ENCODE measurements at regions not wholly inside any gene's neighbourhood (a gene's known extent, or its start where the extent isn't known, plus 50 kb on each side); places are given as distances from the start of the nearest gene placed in this dataset.

DNA sequence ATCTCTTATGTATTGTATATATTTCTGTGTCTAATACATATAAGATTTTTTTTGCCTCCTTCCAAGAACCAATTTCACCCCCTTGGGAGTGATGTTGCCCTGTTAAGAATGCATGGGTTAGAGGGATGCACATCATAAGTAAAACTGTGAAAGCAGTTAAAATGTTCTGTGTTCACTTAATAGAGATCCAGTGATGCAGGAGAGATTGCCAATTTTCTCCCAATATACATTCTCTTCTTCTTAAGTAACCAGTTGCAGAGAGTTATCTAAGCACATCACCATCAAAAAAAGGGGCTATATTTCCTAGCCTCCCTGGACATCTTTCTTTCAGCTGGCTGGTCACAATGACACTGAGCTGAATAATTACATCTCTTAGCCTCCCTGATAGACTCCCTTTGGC is 307.0 kb downstream of the OSTF1 start:
- Mint-ChIP-seq H3K27me3 (no peaks in the 10 kb centered on the region), H3K9me3 (ENCODE audit: insufficient read depth) (peaks cover 2% of the 10 kb centered on the region), H3K4me1 (no peaks in the 10 kb centered on the region), H3K4me3 (no peak overlapping the region), H3K27ac (no peak overlapping the region)
- Histone ChIP-seq H3K4me1 (ENCODE audit: control insufficient read depth in 2 of 2, insufficient read depth in 2 of 2, low read length in 2 of 2) (no peaks in the 10 kb centered on the region), H3K9ac (ENCODE audit: low read length) (no peak overlapping the region), H2AFZ (ENCODE audit: insufficient read depth, low read depth, low read length, poor library complexity, severe bottlenecking) (no peak overlapping the region), H3K36me3 (replicated peaks in 1 of 2; ENCODE audit: control extremely low read depth in 1 of 2, control insufficient read depth in 1 of 2, extremely low read depth in 1 of 2, insufficient read depth in 2 of 2, low read length in 1 of 2) (no peaks in the 10 kb centered on the region), H3K9me3 (ENCODE audit: control extremely low read depth in 1 of 3, control insufficient read depth in 2 of 3, insufficient read depth in 1 of 3, low read length in 2 of 3) (peaks cover 0 to 2% (median 0%) of the 10 kb centered on the region in 3 donors), H3K4me3 (ENCODE audit: control extremely low read depth in 1 of 5, extremely low read depth in 1 of 5, insufficient read depth in 1 of 5, low read depth in 2 of 5, low read length in 4 of 5) (no peak overlapping the region), H3K79me2 (ENCODE audit: control insufficient read depth, insufficient read depth, low read length) (no peaks in the 10 kb centered on the region), H3K4me2 (replicated peaks; ENCODE audit: low read depth, low read length, poor library complexity, severe bottlenecking) (no peak overlapping the region), H4K20me1 (ENCODE audit: control insufficient read depth, insufficient read depth, low read length, poor library complexity, severe bottlenecking) (no peaks in the 10 kb centered on the region), H3K27ac (ENCODE audit: low read length in 2 of 2) (no peak overlapping the region), H3K27me3 (replicated peaks in 1 of 4; ENCODE audit: control extremely low read depth in 1 of 4, control insufficient read depth in 3 of 4, insufficient read depth in 4 of 4, low read length in 3 of 4) (no peaks in the 10 kb centered on the region)
- TF ChIP-seq, protein P1, sequence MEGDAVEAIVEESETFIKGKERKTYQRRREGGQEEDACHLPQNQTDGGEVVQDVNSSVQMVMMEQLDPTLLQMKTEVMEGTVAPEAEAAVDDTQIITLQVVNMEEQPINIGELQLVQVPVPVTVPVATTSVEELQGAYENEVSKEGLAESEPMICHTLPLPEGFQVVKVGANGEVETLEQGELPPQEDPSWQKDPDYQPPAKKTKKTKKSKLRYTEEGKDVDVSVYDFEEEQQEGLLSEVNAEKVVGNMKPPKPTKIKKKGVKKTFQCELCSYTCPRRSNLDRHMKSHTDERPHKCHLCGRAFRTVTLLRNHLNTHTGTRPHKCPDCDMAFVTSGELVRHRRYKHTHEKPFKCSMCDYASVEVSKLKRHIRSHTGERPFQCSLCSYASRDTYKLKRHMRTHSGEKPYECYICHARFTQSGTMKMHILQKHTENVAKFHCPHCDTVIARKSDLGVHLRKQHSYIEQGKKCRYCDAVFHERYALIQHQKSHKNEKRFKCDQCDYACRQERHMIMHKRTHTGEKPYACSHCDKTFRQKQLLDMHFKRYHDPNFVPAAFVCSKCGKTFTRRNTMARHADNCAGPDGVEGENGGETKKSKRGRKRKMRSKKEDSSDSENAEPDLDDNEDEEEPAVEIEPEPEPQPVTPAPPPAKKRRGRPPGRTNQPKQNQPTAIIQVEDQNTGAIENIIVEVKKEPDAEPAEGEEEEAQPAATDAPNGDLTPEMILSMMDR (IDR thresholded peaks at IDR 0.05) = no peak
- no peak for TF ChIP-seq EZH2 (IDR thresholded peaks at IDR 0.05; ENCODE audit: borderline replicate concordance, insufficient read depth, low read depth, low read length, poor library complexity, severe bottlenecking)
- POLR2A ChIA-PET = no interaction called here
- CTCF ChIA-PET = no interaction called here
- intact Hi-C loops (cut with micrococcal nuclease) = no loop called here
- DNase-seq (no peak), ATAC-seq (ENCODE audit: low read depth) (no peak)

DNA sequence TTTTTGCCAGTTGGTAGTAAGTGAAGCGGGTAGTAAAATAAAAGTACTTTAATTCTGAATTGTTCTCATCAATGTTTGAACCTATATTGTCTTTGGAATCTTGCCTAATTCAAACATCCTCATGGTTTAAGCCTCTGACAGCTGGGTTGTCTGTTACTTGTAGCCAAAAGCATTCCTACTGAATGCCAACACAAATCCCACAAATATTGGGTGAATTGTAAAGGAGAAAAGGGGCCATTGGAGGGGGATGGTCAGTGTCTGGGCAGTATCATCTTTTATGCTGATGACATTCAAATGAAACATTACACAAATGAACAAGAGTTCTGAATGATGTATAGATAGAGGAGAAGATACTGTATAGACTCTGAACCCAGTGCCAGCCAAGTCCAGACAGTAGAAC is 309.5 kb downstream of the OSTF1 start:
- no peaks in the 10 kb centered on the region for H3K4me1 ChIP-seq (ENCODE audit: control insufficient read depth in 2 of 2, insufficient read depth in 2 of 2, low read length in 2 of 2)
- ATAC-seq (ENCODE audit: low read depth) (no peak), DNase-seq (no peak)
- TF ChIP-seq, protein P1 (IDR thresholded peaks at IDR 0.05) = no peak
- no peak for TF ChIP-seq EZH2 (IDR thresholded peaks at IDR 0.05; ENCODE audit: borderline replicate concordance, insufficient read depth, low read depth, low read length, poor library complexity, severe bottlenecking)
- CTCF ChIA-PET = no interaction called here
- H3K9ac ChIP-seq (ENCODE audit: low read length) = no peak overlapping the region
- no CpG with 5 or more reads among the region's 1 CpG for WGBS (ENCODE audit: insufficient coverage)
- no peaks in the 10 kb centered on the region for H3K79me2 ChIP-seq (ENCODE audit: control insufficient read depth, insufficient read depth, low read length)
- no peak overlapping the region for H3K27ac Mint-ChIP-seq
- H3K27me3 ChIP-seq (replicated peaks in 1 of 4; ENCODE audit: control extremely low read depth in 1 of 4, control insufficient read depth in 3 of 4, insufficient read depth in 4 of 4, low read length in 3 of 4) = no peaks in the 10 kb centered on the region
- H3K4me2 ChIP-seq (replicated peaks; ENCODE audit: low read depth, low read length, poor library complexity, severe bottlenecking) = no peak overlapping the region
- H3K27ac ChIP-seq (ENCODE audit: low read length in 2 of 2) = no peak overlapping the region
- H3K4me3 ChIP-seq (ENCODE audit: control extremely low read depth in 1 of 5, extremely low read depth in 1 of 5, insufficient read depth in 1 of 5, low read depth in 2 of 5, low read length in 4 of 5) = no peak overlapping the region
- no peak overlapping the region for H3K4me3 Mint-ChIP-seq
- POLR2A ChIA-PET = no interaction called here
- no peaks in the 10 kb centered on the region for H4K20me1 ChIP-seq (ENCODE audit: control insufficient read depth, insufficient read depth, low read length, poor library complexity, severe bottlenecking)
- no peaks in the 10 kb centered on the region for H3K27me3 Mint-ChIP-seq
- intact Hi-C loops (cut with micrococcal nuclease) = loop anchor here (1.0 kb wide), 1 partner anchor 10 kb away; no protein-coding TSS in a partner anchor
- peaks cover 0 to 6% (median 0%) of the 10 kb centered on the region in 3 donors for H3K9me3 ChIP-seq (ENCODE audit: control extremely low read depth in 1 of 3, control insufficient read depth in 2 of 3, insufficient read depth in 1 of 3, low read length in 2 of 3)
- H3K36me3 ChIP-seq (replicated peaks in 1 of 2; ENCODE audit: control extremely low read depth in 1 of 2, control insufficient read depth in 1 of 2, extremely low read depth in 1 of 2, insufficient read depth in 2 of 2, low read length in 1 of 2) = no peaks in the 10 kb centered on the region
- no peaks in the 10 kb centered on the region for H3K4me1 Mint-ChIP-seq
- H2AFZ ChIP-seq (ENCODE audit: insufficient read depth, low read depth, low read length, poor library complexity, severe bottlenecking) = no peak overlapping the region
- H3K9me3 Mint-ChIP-seq (ENCODE audit: insufficient read depth) = peaks cover 2% of the 10 kb centered on the region

All from B cell (primary cell).